ENCODE measurements at regions not wholly inside any gene's neighbourhood (a gene's known extent, or its start where the extent isn't known, plus 50 kb on each side); places are given as distances from the start of the nearest gene placed in this dataset.
A peak's percentile ranks its signal among the peaks of the same experiment; 100 is the strongest.
"Not testable (repeated sequence)": the region's sequence is repeated elsewhere in the genome, so short reads cannot be mapped to it uniquely, and the experiment has no call there.

DNA sequence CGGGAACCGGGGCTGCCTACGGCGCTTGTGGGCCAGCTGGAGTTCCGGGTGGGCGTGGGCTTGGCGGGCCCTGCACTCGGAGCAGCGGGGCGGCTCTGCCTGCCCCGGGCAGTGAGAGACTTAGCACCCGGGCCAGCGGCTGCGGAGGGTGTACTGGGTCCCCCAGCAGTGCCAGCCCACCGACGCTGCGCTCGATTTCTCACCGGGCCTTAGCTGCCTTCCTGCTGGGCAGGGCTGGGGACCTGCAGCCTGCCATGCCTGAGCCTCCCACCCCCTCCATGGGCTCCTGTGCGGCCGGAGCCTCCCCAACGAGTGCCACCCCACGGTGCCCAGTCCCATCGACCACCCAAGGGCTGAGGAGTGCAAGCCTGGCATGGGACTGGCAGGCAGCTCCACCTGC lies 72.8 kb upstream of the SSBP2 start:
- not testable (repeated sequence) for DNase-seq

DNA sequence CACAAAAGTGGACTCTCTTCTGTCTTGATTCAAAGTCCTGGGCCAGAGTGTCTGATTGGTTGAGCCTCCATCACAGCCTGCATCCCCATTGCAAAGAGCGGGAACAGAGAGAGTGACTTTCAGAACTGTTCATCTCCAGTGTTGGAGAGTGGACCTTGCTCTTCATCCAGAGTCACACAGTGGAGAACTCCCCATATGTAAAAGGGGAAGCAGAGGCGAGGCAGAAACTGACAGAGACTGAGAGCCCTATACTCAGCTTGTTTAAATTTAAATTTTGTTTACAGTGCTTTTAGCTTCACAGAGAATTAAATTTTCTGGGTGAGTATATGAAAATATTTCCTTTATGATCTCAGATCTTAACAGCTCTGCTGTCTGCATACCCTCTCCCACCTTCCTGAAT lies 70.0 kb upstream of the SSBP2 start:
- no peak for DNase-seq

GRCh38 chr5:81820318-81820636 lies 69.4 kb upstream of the SSBP2 start:
- no peak for DNase-seq

DNA sequence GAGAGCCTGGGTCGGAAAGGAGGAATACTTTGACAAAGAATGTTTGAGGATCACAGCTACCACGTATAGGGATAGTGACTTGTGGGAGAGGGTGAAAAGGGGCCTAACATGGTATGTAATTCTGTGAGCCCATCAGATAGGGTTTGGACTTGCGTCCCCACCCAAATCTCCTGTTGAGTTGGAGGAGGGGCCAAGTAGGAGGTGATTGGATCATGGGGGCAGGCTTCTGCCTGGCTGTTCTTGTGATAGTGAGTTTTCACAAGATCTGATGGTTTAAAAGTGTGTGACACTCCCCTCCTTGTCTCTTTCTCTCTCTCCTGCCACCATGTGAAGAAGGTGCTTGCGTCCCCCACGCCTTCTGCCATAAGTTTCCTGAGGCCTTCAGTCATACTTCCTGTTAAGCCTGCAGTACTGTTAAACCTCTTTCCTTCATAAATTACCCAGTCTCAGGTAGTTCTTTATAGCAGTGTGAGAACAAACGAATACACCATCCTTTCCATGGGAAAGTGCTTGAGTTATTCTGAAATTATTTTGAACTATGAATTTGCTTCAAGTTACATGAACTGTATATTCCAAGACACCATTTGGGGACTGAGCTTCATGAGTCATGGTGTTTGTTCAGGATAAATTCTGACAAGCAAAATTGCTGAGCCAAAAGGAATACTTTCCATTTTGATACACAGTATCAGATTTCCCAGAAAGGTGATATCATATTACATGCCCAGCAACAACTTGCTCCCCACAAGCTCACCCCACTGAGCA lies 68.8 kb upstream of the SSBP2 start:
- no peak for DNase-seq

- peak; percentile 31 for DNase-seq
Measured at GRCh38 chr5:81817980-81818379, 67.1 kb upstream of the SSBP2 start.

DNA sequence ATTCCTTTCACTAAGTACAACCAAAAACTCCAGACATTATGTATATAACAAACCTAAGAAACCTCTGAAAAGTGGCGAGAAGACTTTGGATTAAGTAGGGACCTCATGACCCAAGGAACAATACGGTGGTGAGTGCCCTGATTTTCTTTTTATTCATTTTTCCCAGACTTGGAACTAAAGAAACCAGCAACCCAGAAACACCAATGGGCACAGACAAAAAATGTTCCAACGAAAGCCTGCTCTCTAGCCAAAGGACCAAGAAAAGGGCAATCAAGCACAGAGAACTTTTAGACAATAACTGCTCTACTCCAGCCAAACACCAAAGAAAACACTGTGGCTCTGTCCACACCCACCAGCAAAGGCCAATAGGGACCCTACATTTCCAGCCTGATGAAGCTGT lies 66.2 kb upstream of the SSBP2 start:
- no peak for DNase-seq

GRCh38 chr5:81815321-81815720 lies 64.4 kb upstream of the SSBP2 start:
- DNase-seq: no peak

DNA sequence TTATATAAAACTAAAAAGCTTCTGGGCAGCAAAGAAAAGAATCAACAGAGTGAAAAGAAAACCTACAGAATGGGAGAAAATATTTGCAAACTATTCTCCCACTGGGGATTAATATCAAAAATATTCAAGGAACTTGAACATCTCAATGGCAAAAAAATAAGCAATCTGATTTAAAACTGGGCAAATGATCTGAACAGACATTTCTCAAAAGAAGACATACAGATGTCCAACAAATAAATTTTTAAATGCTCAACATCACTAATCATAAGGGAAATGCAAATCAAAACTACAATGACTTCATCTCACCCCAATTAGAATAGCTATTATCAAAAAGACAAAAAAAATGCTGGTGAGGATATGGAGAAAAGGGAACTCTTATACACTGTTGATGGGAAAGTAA lies 57.2 kb upstream of the SSBP2 start:
- no peak for DNase-seq

DNA sequence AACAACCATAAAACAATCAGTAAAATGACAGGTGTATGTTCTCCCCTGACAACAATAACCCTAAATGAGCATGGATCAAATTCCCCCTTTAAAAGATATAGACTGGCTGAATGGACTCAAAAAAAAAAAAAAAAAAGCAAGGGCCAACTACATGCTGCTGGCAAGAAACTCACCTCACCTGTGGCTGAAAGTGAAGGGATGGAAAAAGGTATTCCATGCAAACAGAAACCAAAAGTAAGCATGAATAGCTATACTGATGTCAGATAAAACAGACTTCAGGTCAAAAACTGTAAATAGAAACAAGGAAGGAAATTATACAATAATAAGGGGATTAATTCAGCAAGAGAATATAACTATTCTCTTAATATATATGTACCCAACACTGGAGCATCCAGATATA lies 54.2 kb upstream of the SSBP2 start:
- DNase-seq: no peak

DNA sequence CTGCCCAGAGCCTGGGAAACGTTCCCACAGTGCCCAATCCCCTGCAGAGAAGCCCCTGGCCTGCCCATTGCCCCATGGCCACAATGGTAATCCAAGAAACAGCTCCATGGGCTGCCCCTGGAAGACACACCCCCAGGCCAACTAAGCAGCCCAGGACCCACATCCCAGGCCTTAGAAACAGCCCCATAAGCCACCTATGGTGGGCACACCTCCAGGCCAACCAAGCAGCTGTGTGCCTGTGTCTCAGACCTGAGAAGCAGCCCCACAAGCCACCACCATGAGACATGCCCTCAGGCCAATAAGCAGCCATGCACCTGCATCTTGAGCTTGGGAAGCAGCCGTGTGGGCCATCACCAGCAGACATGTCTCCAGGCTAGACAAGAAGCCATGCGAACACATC lies 52.9 kb upstream of the SSBP2 start:
- no peak for DNase-seq

DNA sequence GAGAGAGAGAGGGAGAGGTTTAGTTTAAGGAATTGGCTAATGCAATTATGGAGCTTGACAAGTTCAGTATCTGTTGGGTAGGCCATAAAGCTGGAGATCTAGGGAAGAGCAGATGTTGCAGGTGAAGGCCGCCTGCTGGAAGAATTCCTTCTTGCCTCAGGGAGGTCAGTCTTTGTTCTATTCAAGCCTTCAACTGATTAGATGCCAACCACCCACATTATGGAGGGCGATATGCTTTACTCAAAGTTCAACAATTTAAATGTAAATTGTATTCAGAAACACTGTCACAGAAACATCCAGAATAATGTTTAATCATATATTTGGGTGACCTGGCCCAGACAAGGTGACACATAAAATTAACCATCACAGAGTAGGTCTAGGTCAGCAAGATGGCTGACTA lies 51.7 kb upstream of the SSBP2 start:
- no peak for DNase-seq

- no peak for DNase-seq
Measured at GRCh38 chr5:81802020-81802419, 51.1 kb upstream of the SSBP2 start.

DNA sequence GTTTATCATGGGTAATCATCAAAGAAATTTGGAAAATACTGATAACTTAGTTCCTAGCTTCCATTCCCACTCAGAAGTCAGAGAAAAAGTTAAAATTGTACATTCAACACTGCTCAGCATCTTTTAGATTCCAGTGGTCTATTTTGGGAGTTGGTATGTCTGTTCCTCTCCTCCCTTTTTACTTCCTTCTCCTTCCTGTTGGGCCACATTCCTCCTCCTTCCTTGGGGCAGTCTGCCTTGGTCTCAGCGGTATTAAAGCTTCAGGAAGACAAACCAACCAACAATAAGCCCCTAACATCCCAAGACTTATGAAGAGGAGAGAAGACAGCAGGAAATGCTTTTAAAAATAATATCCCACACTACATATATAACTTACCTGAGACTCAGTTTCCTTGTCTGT lies 49.9 kb upstream of the SSBP2 start:
- no peak for DNase-seq

Measured in CD4-positive, alpha-beta T cell treated with Interleukin-10 for 1 hour (primary cell).